ENCODE measurements at regions not wholly inside any gene's neighbourhood (a gene's known extent, or its start where the extent isn't known, plus 50 kb on each side); places are given as distances from the start of the nearest gene placed in this dataset.
"Not testable (repeated sequence)": the region's sequence is repeated elsewhere in the genome, so short reads cannot be mapped to it uniquely, and the experiment has no call there.

DNA sequence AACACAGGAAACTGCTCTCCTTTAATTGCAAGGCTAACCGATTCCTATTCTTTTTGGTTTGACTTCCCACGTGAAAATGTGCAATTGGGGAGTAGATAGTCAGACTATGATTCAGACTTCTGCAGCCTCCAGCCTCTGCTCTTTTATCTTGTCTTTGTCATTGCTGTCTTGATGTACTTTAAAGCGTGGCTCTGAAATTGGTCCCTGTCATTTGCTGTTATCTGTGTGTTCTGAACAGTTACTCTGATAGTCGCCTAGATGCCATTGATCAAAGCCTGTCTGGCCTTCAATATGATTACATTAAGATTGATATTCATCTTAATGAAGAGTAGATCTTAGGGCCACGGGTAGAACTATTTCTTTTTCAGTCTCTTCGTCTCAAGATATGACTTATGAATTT is 799.2 kb downstream of the REEP3 start:
- no peak for DNase-seq (ENCODE audit: low spot score)

DNA sequence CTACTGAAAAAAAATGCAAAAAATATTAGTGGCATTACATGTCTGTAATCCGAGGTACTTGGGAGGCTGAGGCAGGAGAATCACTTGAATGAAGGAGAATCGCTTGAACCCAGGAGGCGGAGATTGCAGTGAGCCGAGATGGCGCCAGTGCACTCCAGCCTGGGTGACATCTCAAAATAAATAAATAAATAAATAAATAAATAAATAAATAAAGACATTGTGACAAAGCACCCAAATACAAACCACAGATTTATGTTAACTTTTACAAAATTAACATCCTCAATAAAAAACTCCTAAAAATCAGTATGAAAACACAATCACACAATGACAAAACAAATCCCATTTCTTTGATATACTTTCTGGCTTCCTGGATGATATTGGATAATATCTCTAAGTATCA is 808.3 kb downstream of the REEP3 start:
- DNase-seq (ENCODE audit: low spot score), result no peak

DNA sequence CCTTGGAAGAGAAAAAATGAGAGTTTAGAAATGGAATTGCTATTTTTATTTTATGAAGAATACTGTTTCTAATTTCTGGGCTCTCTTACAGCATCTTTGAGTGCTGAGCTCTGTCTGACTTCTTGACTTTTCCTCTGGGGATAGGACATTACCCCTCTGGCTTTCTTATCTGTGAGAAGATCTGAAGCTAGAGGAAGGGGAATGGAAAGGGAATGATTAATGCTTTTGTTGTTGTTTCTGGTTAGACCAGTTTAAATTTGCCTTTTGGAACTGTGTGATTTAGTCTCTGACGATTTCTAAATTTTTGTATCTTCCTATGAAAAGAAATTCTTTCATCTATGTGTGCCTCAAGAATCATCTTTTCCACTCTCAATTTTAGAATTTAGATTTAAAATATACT is 811.4 kb downstream of the REEP3 start:
- DNase-seq (ENCODE audit: low spot score), result no peak

DNA sequence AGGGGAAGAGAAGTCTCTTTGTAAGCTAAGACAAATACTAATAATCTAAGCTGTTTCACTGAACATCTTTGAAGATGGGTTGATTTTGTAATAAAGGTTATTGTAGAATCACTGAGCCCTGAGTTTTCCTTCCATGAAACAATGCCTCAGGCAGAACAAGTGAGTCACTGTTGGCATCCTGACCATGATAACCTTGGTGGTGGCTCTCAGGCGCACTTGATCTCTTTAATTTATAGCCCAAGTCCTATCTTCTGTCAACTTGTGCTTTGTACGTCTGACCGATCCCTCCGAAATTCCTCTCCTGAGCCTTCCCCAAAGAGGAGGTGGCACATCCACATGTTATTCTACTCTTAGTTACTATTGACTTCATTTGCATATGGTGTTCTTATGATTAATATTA is 812.9 kb downstream of the REEP3 start:
- DNase-seq (ENCODE audit: low spot score), result no peak

DNA sequence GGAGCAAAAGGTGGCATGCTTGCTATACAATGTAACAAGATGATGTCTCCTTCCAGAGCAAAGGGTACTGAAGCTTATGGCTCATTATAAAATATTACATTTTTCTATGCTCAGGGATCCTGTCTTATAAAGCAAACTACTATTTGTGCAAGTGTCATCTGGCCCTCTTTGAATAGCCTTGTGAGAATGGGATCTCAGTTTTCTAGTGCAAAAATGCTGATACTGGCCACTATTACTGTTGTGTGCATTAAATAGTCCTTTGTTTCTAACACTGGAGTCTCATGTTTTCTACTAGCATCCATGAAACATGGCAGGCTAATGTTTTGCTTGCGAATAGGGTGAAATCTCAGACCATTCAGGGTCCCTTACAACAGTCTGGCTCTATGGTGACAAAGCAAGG is 823.0 kb downstream of the REEP3 start:
- DNase-seq (ENCODE audit: low spot score), result no peak

DNA sequence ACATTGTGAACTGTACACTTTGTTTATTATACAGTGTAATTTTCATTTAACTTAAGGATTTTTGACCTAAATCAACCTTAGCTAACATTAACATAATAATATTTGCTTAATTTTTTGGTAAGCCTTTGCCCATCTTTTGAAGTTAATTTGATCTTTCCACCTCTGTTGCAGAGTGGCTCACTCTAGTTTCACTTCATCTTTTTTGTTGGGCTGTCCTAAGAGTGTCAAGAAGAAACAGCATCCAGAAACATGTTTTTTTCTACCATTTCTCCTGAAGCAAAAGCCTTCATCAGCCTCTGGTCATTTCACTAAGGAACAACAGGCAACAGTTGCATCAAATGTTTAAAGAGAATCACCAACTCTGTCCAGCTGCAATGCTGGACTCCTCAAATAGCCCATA is 824.7 kb downstream of the REEP3 start:
- no peak for DNase-seq (ENCODE audit: low spot score)

DNA sequence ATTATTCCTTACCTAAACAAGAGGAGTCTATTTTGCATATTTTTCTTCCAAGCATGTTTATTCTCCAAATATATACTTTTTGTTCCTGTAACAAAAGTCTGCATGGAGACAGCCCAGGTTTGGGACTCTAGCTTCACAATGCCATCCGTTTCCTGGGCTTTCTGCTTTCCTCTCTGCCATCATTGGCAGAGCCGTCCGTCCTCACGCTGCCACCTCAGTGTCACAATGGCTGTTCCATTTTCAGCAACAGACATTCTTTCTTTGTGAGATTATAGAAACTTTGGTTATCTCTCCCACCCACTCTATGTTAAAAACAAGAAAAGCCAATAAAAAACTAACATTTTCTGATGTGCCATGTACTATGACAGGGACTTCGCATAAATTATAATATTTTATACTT is 825.2 kb downstream of the REEP3 start:
- no peak for DNase-seq (ENCODE audit: low spot score)

DNA sequence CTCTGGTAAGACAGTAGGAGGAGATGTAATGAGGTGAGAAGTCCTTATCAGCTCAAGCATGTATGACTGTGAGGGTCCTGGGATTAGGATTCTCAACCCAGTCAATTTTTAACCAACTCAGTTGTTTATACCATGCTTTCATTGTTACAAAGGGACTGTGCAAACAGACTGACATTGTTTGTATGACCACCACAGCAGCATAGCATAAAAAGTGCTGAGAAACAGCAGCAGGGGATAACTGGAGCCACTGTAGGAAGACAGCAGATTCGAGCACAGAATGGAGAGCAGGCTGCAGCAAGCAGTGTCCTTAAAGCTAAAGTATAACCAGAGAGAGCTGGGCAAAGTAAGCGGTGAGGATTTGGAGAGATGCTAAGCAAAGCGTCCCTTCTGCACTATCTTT is 829.5 kb downstream of the REEP3 start:
- no peak for DNase-seq (ENCODE audit: low spot score)

DNA sequence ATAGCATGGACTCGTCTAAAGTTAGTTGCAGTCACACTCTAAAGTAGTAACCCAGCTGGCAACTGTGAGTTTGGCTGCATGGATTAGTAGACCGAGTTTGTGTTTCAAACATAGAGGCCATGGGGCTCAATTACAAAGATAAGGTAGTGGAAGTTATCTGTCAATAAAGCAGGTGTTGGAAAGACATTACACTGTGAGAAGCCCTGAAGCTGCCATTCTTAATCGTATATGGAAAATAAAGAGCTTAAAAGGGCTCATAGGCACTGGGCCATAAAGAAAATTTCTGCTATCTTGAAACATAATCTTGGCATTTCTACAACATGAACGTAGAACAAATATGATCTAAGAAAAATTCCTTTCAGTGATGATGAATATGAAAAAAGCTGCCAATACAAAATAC is 837.7 kb downstream of the REEP3 start:
- no peak for DNase-seq (ENCODE audit: low spot score)

DNA sequence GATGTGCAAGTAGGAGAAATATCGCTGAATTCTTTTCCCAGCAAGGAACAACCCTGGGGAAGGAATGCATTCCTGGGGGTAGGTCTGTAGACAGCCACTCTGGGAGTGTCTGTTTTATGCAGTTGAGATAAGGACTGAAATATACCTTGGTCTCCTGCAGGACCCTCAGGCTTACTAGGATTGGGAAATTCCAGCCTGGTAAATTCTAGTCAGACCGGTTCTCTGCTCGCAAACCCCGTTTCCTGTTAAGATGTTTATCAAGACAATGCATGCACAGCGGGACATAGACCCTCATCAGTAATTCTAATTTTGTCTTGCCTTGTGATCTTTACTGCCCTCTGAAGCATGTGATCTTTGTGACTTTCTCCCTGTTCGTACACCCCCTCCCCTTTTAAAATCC is 839.0 kb downstream of the REEP3 start:
- not testable (repeated sequence) for DNase-seq (ENCODE audit: low spot score)

DNA sequence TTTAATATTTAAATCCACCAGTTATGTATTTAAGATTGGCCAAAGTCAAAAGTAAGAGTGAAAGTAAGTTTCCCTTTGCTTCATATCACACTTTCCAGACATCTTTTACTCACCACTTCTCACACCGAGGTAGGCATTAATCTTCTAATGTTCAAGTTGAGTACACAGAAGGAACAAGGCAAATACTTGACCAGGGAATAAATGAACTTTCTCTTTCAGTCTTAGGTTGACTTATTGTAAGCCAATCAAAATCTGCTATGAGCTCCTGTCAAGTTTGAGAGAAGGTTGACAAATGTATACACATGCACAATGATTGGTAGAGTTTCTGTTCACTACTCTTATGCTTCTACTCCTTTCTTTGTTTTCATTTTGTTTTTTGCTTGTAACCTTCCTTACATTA is 842.5 kb downstream of the REEP3 start:
- no peak for DNase-seq (ENCODE audit: low spot score)

DNA sequence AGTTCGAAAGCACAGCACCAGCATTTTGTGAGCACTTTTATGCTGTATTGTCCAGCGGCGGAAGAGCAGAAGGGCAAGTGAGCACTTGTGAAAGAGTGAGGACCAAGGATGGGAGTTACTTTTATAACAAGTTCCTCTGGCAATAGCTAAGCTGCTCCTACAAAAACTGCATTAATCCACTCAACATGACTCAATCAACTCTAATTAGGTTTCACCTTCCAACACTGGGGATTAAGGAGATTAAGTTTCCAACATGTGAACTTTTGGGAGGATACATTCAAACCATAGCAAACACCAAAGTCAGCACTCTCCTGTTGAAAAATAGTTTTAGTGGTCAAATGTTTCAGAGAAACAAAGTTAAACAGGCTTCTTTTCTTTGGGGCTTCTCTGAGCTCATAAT is 844.5 kb downstream of the REEP3 start:
- no peak for DNase-seq (ENCODE audit: low spot score)

DNA sequence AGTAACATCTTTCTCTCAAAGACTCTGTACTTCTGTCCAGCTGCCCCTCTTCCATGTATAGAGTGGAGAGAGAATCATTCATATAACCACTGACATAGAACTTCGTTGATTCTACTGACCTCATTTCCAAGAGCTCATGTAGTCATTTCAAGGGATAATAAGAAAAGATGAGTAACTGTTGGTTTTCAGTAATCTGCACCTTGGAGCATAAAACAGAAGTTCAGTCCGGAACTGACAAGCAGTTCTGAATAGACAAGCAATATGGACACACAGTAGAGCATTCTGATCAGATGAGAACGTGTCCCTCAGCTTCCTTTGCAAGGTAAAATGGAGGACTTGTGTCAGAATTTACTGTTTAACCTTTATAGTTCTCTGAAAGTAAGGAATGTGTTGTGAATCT is 847.1 kb downstream of the REEP3 start:
- DNase-seq (ENCODE audit: low spot score), result no peak

DNA sequence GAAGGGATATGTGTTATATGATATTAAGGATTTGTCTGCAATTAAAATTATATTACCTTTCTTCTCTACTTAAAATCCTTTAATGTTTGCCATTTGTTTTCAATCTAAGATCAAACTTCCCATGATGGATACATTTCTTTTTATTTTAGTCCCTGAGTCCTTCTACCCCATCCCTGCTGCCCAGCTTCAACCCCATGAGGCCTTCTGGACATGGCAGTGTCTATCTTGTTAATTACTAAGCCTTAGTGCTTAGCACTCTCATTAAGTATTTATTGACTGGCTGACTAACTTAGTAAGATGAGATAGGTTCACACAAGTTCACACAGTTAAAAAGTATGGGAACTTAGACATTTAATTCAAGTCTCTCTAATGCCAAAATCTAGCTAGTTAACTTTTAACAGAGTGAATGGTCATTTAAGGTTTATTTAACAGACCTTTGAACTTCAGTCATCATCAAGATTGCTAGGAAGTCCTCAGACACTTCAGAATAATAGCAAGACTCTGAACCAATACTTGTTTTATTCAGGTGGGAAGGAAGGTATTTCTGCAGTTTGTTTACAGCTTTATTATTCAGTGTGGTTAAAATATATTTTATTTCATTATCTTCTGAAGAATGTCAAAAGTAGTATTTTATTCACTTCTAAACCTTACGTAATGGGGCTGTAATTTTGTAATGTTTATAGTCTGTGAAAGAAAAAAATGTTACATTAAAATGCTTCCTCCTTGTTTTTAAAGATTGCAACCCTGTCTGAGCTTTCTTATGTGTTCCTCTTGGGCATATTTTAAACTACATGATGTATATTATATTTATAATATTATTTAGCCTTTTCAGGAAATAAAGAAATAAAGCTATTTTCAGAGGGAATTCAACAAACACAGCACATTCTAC is 848.9 kb downstream of the REEP3 start:
- DNase-seq (ENCODE audit: low spot score), result no peak

DNA sequence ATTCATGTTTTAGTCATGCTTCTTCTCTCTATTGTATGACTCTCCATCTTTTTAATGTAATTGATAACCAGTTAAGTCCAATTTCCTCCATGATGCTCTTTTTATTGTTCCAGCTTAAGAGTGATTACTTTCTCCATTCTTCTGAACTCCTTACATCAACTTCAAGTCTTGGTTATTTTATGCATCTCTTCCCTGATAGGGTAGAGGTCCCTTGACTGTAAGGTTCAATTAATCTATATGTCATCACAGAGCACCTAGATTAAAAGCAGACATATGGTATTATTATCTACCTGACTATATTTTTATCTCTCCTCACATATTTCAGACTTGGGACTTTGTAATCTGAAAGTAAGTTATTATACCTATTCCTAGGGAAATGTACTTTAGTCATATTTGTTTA is 853.1 kb downstream of the REEP3 start:
- no peak for DNase-seq (ENCODE audit: low spot score)

DNA sequence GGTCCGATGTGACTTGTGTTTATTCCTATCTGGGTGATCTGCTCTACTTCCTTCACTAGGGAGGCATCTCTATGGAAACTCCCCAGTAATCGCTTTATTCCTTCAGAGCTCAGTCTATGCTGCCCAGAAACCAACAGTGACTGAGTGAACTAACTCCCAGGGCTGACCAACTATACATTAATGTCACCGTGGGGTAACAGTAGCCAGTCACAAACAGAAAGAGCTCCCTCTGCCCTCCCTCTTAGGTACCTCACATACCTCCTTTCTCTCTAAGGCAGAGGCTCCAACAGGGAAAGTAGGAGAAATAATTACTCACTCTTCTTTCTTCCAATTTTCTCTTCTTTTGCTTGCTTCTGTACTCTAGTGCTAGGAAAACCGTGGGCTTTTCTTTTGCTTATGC is 855.0 kb downstream of the REEP3 start:
- no peak for DNase-seq (ENCODE audit: low spot score)

DNA sequence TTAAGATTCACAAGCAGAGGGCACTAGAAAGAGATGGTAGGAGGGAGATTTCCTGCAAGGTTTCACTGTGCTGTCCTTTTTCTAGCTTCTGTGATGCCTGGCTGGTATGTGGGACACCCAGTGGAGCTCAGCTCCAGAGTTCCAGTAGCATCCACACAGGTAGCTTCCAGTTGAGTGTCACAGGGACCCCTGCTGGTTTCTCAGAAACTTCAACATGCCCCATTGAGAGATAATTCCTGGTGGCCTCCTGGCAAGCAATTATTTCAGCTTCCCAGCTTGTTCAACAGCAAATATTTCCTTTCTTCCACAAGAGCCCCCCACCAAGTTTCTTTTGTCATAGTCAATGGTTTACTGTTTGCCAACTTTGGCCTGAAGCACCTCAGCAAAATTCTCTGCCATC is 858.7 kb downstream of the REEP3 start:
- DNase-seq (ENCODE audit: low spot score), result no peak

DNA sequence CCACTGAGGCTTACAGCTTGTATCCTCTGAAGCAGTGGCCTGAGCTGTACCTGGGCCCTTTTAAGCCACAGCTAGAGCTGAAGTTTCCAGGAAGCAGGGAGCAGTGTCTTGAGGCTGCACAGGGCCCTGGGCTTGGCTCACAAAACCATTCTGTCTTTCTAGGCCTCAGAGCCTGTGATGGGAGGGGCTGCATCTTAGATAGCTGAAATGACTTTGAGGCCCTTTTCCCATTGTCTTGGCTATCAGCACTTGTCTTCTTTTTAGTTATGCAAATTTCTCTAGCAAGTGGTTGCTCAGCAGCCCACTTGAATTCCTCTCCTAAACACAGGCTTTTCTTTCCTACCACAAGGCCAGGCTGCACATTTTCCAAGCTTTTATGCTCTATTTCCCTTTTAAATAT is 864.2 kb downstream of the REEP3 start:
- no peak for DNase-seq (ENCODE audit: low spot score)

DNA sequence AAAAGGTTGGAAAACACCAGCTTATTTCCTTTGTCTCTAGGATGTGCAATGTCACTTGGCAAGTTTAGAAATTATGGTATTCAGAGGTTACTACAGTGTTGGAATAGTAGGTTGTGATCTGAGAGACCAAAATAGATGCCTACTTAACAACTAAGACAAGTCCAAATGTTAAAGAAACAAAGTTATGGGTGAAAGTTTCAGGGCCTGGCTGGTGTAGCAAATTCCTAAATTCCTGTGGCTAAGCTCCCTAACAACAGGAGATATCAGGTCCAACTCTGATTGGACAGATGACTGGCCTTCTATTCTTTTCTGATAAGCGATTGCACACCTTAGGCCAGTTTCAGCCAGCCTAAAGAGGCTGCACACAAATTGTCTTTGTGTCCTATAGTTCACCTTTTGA is 873.5 kb downstream of the REEP3 start:
- no peak for DNase-seq (ENCODE audit: low spot score)

DNA sequence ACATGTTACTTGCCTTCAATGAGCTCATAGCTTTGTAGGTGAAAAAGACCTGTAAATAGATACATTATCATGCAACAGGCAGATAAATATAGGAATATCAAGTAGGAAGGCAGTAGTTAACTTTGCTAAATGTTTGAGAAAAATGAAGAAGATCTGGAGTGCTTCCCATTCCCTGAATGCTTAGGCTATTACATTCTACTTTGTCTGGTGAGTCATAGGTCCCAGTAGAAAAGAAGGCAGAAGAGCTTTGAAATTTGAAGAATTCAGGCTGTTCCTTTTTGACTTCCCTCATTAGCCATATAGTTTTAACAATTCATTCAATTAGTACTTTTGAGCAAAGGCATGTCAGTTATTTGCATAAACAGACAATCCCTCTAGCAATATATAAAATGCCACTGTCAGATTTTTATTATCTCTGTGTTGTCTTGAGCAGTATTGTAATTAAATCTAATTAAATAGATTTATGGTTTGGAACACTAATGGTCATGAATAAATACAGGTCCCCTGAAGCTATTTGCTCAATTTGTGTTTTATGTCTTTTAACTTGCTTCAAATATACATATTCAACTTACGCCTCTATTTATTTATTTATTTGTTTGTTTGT is 875.0 kb downstream of the REEP3 start:
- no peak for DNase-seq (ENCODE audit: low spot score)

DNA sequence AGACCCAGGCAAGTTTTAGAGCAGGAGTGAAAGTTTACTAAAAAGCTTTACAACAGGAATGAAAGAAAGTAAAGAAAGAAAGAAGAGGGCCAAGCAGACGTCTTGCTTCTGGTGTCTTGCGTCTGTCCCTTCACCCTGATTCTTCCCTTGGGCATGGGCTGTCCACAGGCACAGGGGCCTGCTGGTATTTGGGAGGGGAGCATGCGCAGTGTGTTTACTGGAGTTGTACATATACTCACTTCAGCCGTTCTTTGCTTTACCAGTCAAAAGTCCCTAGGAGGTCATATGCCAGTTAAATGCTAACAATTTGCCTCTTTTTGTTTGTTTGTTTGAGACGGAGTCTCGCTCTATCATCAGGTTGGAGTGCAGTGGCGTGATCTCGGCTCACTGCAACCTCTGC is 875.9 kb downstream of the REEP3 start:
- no peak for DNase-seq (ENCODE audit: low spot score)

DNA sequence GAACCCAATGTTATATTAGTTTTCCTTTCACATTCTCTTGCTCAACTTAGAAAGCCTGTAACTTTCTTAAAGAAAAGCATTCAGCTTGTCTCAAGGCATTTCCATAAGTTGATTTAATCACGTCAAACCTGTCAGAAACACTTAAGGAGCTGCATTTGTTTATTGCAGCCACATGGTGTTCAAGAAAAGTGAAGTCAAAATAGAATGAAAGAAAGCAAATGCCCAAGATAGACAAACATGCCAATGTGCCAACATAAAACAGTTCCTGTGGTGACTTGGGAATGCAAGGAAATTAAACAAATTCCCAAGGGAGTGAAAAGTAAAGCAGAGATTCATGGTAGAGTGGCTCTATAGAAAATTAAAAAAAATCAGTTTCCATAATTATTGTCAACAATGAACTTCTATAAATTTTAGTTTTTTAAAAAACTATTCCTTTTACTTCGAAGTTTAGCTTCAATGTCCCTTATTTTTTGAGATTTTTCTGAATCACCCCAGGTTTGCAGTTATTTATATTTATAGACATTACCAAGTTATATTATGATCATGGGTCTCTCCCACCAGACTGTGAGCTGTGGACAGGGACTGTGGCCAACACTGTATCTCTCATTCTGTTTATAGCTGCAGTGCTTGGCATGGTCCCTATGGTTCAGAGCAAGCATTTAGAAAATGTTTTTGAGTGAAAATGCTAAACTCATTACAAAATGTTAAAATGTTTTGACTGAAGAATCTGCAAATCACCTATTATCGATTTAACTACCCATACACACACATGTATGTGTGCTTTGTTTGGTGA is 887.4 kb downstream of the REEP3 start:
- no peak for DNase-seq (ENCODE audit: low spot score)

DNA sequence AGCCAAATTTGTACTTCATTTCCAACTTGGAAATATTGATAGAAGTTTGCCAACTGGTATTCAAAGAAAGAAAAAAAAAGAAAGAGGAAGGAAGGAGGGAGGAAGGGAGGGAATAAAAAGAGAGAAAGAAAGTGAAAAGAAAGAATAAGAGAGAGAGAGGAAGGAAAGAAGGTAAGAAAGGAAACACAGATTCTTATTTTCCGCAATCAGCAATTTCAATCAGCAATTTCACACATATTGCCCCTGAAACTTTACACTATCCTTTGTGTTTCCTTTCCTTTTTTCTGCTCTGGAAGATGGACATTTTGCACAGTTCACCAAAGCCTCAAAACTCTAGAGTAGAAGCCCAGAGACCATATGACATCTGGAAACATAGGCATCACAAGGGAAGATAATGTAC is 888.1 kb downstream of the REEP3 start:
- no peak for DNase-seq (ENCODE audit: low spot score)
